T-helper 1 cell treated with Interleukin-12 subunit alpha and Interleukin-12 subunit beta and Interleukin-4 antibody, amounts not matched to agents 30 μg/mL and 1 μg/mL, for 36 hours (primary cell): ENCODE measurements at regions not wholly inside any gene's neighbourhood (a gene's known extent, or its start where the extent isn't known, plus 50 kb on each side); places are given as distances from the start of the nearest gene placed in this dataset.

Source experiments
- H3K27ac Mint-ChIP-seq: one replicate; pipeline ENCODE4 v1.8.0; 2021; ENCODE audit warnings: mild to moderate bottlenecking, mixed read lengths
- H3K27me3 Mint-ChIP-seq: one replicate; pipeline ENCODE4 v1.8.0; 2021; ENCODE audit warnings: low read depth, mixed read lengths
- H3K36me3 Mint-ChIP-seq: one replicate; pipeline ENCODE4 v1.8.0; 2021; ENCODE audit warnings: low read depth, mixed read lengths
- H3K4me1 Mint-ChIP-seq: one replicate; pipeline ENCODE4 v1.8.0; 2021; ENCODE audit warnings: low read depth, mixed read lengths
- H3K4me3 Mint-ChIP-seq: one replicate; pipeline ENCODE4 v1.8.0; 2021; ENCODE audit warnings: mild to moderate bottlenecking, moderate library complexity, mixed read lengths
- H3K9me3 Mint-ChIP-seq: one replicate; pipeline ENCODE4 v1.8.0; 2021; ENCODE audit warnings: mixed read lengths

DNA sequence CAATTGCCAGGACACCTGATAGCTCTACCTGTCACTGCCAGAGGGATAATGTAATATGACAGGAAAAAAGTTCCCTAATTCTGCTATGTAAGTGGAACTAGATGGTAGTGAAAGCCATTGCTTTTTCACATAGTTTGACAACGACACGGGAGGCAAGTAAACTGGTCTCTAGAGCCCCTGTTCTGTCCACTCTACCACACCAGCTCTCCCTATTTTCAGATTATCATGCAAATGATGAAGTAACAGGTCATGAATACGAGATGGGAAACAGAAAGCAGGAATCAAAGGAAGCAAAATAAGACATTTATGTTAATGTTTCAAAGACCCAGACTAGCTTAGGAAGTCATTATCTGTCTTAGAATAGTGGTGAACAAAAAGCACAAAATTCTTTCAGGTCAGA is 56.2 kb downstream of the TAF11L14 start:
- Mint-ChIP-seq H3K4me3 (no peak overlapping the region), H3K27me3 (no peaks in the 10 kb centered on the region), H3K27ac (no peak overlapping the region), H3K4me1 (no peaks in the 10 kb centered on the region), H3K9me3 (peaks cover 34% of the 10 kb centered on the region), H3K36me3 (no peaks in the 10 kb centered on the region)

DNA sequence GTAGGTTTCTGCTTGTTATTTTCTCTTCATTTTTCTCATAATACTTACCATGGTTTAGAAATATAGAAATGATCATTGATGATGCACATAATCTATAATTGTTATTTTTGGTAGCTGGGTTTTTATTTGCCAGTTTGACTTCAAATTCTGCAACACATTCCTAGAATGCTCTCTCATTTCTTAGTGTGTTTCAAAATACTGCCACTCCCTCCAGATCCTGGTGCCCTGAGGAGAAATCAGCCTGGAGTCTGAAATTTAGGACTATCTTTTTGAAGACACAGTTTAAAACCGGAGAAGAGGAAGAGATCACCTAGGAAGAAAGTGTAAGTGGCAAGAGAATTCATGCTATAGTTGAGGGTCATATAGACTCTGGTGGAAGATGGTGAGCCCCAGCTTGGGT is 57.5 kb downstream of the TAF11L14 start:
- Mint-ChIP-seq H3K9me3 (peaks cover 29% of the 10 kb centered on the region), H3K4me1 (no peaks in the 10 kb centered on the region), H3K36me3 (no peaks in the 10 kb centered on the region), H3K4me3 (no peak overlapping the region), H3K27ac (no peak overlapping the region), H3K27me3 (no peaks in the 10 kb centered on the region)

DNA sequence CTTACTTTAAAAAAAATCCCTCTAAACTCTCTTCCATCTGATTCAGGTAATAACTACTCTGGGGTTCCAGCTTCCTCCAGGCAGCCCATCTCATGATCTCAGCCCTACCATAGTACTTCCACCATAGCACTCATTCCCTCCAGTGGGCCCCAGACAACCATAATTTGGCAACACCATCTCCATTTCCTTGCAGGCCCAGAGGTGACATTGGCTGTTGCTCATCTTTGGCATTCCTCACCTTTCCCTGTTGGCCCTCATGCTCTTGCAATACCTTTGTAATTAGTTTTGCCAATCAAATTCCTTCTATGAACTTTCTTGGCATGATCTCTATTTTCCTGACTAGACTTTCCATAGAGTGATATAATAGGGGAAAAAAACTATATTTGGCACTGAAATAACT is 60.1 kb downstream of the TAF11L14 start:
- Mint-ChIP-seq H3K27me3 (no peaks in the 10 kb centered on the region), H3K9me3 (peaks cover 33% of the 10 kb centered on the region), H3K4me1 (no peaks in the 10 kb centered on the region), H3K4me3 (no peak overlapping the region), H3K27ac (no peak overlapping the region), H3K36me3 (no peaks in the 10 kb centered on the region)

DNA sequence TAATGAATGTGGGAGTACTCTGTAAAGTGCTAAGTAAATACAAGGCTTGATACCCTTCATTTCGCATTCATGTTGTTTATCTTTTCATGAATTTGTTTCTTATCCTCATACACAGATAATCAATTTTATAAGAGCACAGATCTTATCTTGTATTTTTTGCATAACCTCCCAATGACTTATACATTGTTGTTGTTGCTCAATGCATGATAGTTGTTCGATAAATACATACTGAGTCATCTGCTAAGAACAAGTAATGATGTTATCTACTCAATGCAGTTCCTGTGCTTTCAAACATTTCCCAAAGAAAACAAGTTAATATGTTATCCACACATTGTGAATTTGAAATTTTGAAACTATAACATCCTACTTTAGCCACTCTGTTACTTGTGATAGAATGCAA is 60.7 kb downstream of the TAF11L14 start:
- no peak overlapping the region for H3K27ac Mint-ChIP-seq
- H3K36me3 Mint-ChIP-seq: no peaks in the 10 kb centered on the region
- H3K27me3 Mint-ChIP-seq: no peaks in the 10 kb centered on the region
- no peak overlapping the region for H3K4me3 Mint-ChIP-seq
- peaks cover 35% of the 10 kb centered on the region for H3K9me3 Mint-ChIP-seq
- no peaks in the 10 kb centered on the region for H3K4me1 Mint-ChIP-seq

DNA sequence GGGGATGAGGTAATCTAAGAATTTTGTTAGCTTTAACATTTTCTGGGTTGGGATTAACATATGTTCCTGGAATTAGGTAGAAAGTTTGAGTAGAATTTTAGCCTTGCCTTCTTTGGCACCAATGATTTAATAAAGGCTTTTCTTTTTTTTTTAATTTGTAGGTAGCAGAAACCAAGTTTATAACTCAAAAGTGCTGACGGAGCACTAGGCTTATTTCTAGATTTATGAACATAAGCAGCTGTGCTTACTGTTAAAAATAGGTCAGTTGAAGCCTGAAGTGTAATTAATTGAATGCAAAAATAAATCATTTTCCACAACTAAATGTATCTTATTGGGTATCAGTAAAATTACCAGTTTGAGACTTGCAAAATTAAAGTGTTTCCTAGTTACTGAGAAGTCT is 62.4 kb downstream of the TAF11L14 start:
- H3K4me1 Mint-ChIP-seq: no peaks in the 10 kb centered on the region
- H3K27me3 Mint-ChIP-seq: no peaks in the 10 kb centered on the region

DNA sequence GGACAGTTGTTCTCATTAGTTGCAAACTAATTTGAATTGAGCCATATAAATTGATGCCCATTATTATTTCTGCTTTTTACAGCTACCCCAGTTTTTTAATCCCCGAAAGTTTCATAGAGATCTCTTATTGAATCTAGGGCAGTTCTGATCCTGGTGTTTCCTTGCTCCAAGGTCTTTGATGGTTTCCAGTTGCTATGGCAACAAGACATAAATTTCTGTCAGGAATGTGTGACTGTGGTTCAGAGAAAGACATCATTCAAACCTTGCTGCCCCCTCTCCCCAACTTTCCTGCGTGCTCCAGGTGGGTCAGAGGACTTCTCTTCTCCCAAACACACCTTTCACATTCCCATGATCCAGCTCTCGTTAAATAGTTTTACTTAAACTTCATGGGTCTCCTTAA is 63.4 kb downstream of the TAF11L14 start:
- no peaks in the 10 kb centered on the region for H3K4me1 Mint-ChIP-seq
- H3K9me3 Mint-ChIP-seq: peaks cover 23% of the 10 kb centered on the region
- no peaks in the 10 kb centered on the region for H3K27me3 Mint-ChIP-seq
- H3K36me3 Mint-ChIP-seq: no peaks in the 10 kb centered on the region
- no peak overlapping the region for H3K4me3 Mint-ChIP-seq
- no peak overlapping the region for H3K27ac Mint-ChIP-seq

More for the DNA sequence above, 62.4 kb downstream of the TAF11L14 start:
- Mint-ChIP-seq H3K9me3 (peaks cover 31% of the 10 kb centered on the region), H3K4me3 (no peak overlapping the region), H3K36me3 (no peaks in the 10 kb centered on the region), H3K27ac (no peak overlapping the region)

DNA sequence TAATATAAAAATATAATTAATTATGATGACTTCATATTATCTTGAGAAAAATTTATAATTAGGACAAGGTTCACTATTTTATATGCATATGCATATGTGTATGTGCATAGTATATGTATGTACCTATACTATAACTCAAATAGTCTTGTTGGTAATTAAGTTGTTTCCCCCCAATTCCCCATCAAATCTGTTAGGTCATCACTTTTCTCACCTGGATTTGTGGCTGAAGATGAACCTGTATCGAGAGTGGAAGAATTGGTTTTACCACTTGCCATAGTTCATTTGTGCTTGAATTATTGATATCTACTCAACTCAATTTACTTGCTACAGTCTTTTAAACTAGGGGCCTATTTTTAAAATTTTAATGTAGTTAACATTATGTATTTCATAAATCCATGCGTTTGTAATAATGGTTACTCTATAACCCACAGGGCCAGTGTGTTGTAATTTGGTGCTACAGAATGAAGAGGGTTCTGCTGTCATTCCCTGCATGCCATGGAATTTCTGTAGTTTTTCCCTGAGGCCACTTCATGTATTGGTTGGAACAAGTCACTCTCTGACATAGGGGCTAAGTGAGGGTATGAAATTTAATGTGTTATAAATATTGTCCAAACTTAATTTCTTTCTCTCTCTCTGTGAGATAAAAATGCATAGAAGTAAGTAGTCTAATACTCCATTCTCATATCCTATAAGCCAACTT is 74.9 kb downstream of the TAF11L14 start:
- no peaks in the 10 kb centered on the region for H3K4me1 Mint-ChIP-seq
- H3K36me3 Mint-ChIP-seq: no peaks in the 10 kb centered on the region
- H3K4me3 Mint-ChIP-seq: no peak overlapping the region
- H3K27me3 Mint-ChIP-seq: no peaks in the 10 kb centered on the region
- peaks cover 25% of the 10 kb centered on the region for H3K9me3 Mint-ChIP-seq
- H3K27ac Mint-ChIP-seq: no peak overlapping the region

DNA sequence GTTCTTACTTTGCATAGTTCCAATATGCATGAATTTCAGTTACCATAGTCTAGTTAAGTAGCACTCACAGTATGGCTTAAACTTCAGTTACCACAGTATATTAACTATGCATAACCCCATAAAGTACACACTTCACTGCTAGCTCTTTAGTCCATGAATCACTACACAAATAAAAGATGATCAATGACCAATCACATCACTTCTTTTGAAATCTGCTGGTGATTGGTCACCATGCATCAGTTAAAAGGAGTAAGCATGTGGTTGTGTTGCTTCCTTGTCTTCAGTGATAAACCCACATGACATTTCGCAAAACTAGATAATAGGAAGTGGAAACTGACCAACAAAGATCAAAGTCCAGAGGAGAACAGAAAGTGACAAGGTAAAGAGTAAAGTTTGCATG is 79.0 kb downstream of the TAF11L14 start:
- Mint-ChIP-seq H3K36me3 (no peaks in the 10 kb centered on the region), H3K9me3 (peaks cover 21% of the 10 kb centered on the region), H3K4me1 (no peaks in the 10 kb centered on the region), H3K27ac (no peak overlapping the region), H3K27me3 (no peaks in the 10 kb centered on the region), H3K4me3 (no peak overlapping the region)

DNA sequence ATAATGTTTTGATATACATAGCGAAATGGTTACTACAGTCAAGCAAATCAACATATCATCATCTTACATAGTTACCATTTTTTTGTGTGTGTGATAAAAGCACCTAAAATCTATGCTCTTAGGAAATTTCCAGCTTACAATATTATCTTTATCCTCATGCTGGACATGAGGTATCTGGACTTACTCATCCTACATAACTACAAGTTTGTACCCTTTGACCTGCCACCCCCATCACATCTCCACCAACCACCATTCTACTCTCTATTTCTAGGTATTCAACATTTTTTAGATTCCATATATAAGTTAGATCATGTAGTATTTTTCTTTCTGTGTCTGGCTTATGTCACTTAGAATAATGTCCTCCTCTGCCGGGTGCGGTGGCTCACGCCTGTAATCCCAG is 79.9 kb downstream of the TAF11L14 start:
- no peak overlapping the region for H3K4me3 Mint-ChIP-seq
- peaks cover 28% of the 10 kb centered on the region for H3K9me3 Mint-ChIP-seq
- no peaks in the 10 kb centered on the region for H3K27me3 Mint-ChIP-seq
- H3K36me3 Mint-ChIP-seq: no peaks in the 10 kb centered on the region
- no peak overlapping the region for H3K27ac Mint-ChIP-seq
- no peaks in the 10 kb centered on the region for H3K4me1 Mint-ChIP-seq

DNA sequence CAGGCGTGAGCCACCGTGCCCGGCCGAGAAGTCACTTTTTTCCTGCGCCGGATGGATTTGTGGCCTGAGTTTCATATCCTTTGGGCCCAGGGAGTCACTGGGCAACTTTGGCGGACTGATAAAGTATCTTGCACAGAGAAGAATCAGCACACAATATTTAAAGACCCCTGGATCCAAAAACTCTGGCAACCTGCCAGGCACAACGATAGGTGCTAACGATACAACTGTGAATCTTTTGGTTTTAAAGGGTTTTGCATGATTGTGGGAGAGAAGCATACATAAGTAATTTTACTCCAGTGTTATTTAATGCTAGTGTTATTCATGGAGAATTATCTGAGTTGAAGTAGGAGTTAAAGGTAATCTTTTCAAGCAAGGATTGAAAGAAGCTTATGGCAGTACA is 85.3 kb downstream of the TAF11L14 start:
- Mint-ChIP-seq H3K27ac (no peak overlapping the region), H3K36me3 (no peaks in the 10 kb centered on the region), H3K4me3 (no peak overlapping the region), H3K9me3 (peaks cover 25% of the 10 kb centered on the region), H3K27me3 (no peaks in the 10 kb centered on the region), H3K4me1 (no peaks in the 10 kb centered on the region)

DNA sequence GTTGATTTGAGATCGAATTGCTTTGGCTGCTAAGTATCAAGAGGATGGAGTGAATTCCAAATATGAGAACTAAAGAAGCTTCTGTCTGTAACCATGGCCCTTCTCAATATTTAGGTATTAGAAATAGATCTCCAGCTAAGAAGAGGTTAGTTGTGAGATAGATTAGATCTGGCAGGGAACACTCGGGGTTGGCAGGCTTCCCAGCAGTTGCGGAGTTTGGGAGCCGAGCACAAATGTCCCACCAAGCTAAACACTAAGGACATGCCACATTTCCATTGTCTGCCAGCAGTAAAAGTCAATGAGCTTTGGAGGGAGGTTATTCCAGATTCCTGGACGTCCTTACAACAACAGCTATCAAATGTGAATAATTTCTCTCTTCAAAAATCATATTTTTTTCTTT is 85.8 kb downstream of the TAF11L14 start:
- Mint-ChIP-seq H3K36me3 (no peaks in the 10 kb centered on the region), H3K9me3 (peaks cover 25% of the 10 kb centered on the region), H3K27ac (no peak overlapping the region), H3K4me1 (no peaks in the 10 kb centered on the region), H3K4me3 (no peak overlapping the region), H3K27me3 (no peaks in the 10 kb centered on the region)

DNA sequence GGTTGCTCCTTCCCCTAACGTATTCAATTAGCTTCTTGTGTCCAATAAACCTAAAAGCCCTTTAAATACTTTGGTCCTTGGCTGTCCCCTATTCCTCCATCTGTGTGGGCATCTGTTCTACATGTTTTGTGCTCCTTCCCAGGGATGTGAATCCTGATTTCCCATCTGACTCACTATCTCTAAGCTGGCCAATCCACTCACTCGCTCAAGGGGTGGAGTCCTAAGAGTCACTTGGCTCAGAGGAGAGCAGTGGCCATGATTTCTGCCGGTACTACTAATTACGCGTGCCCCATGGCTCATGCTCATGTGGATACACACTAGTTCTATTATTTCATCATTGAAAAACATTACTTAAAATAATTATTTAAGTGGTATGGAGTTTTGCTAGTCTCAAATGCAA is 89.6 kb downstream of the TAF11L14 start:
- peaks cover 16% of the 10 kb centered on the region for H3K9me3 Mint-ChIP-seq
- no peak overlapping the region for H3K27ac Mint-ChIP-seq
- no peaks in the 10 kb centered on the region for H3K4me1 Mint-ChIP-seq
- no peaks in the 10 kb centered on the region for H3K36me3 Mint-ChIP-seq
- H3K27me3 Mint-ChIP-seq: no peaks in the 10 kb centered on the region
- no peak overlapping the region for H3K4me3 Mint-ChIP-seq

DNA sequence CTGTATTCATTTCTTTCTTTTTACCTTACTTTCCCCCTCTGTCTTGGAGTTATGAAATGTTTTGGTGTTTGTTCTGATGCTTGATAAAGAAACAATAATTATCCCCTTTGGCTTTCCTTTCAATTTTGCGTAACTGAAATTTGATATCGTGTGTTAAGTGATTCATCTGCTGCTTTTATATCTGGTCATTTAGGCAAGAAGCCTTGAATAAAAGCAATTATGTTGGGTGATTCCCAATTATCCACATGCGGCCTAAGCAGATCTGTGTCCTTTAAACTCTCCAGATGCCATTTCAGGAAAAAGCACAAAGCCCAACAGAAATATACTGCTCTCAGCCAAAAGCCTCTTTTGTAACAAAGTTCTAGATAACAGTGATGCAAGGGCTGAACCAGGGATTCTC is 92.8 kb downstream of the TAF11L14 start:
- Mint-ChIP-seq H3K36me3 (no peaks in the 10 kb centered on the region), H3K4me3 (no peak overlapping the region), H3K27me3 (no peaks in the 10 kb centered on the region), H3K27ac (no peak overlapping the region), H3K9me3 (peaks cover 6% of the 10 kb centered on the region), H3K4me1 (no peaks in the 10 kb centered on the region)

DNA sequence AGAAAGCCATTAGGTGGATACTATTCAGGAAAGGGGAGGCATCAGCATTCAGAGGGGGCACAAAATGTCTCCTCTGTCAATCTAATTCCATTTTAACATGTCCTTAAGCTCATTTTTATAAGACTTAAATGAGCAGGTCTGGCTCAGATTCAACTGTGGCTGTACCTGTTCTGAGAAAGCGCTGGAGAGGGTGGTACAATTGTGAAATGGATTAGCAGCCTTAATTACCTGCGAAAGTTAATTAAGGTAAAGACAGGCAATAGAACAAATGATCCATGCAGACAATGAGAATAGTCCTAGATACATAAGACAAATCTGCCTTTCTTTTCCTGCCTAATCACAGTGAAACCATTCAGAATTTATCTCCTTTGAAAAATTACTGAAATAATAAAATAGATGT is 96.2 kb downstream of the TAF11L14 start:
- no peaks in the 10 kb centered on the region for H3K4me1 Mint-ChIP-seq
- no peak overlapping the region for H3K4me3 Mint-ChIP-seq
- peaks cover 3% of the 10 kb centered on the region for H3K9me3 Mint-ChIP-seq
- H3K36me3 Mint-ChIP-seq: no peaks in the 10 kb centered on the region
- no peaks in the 10 kb centered on the region for H3K27me3 Mint-ChIP-seq
- H3K27ac Mint-ChIP-seq: no peak overlapping the region

DNA sequence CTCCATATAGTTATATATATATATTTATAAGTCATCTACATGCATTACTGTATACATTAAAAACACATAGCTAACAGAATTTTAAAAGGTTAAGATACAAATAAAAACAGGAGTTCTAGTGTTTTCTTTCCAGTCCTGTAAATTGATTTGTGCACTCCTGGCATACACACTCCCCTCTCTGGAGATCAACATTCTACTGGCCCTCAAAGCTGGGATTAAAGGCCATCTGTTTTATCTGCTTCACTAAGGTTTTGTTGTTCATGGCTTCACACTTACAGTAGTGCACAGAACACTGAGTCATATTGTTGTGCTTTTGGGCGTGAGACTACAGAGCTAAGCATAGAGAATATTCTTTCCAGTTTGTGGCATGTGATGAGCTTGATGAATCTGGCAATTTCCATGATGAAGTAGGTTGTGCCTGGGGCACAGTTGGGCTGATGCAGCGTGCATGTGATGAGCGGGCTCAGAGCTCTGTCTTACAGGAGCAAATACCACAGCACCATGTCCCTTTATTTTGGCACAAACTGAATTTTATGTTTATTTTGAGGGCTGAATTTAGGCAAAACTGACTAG is 98.2 kb downstream of the TAF11L14 start:
- Mint-ChIP-seq H3K27me3 (no peaks in the 10 kb centered on the region), H3K36me3 (no peaks in the 10 kb centered on the region), H3K4me3 (no peak overlapping the region), H3K4me1 (no peaks in the 10 kb centered on the region), H3K9me3 (peaks cover 6% of the 10 kb centered on the region), H3K27ac (no peak overlapping the region)

DNA sequence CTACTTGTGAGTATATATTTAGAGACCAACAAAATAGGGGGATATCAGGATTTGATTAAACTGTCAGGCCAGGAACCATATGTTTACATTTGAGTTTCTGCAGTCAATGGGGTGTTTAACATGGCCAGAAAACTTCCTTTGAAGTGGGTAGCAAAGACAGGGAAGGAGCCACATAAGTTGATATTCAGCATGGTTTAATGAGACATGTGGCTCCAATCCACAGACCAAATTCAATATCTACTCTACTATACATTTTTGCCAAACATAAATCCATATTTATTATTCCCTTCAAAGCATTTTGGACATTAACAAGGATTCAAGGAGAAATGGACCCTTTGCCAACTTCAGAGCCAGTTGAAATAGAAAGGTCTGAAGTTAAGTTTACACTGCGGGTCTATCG is 99.8 kb downstream of the TAF11L14 start:
- Mint-ChIP-seq H3K27ac (no peak overlapping the region), H3K4me1 (no peaks in the 10 kb centered on the region), H3K4me3 (no peak overlapping the region), H3K9me3 (peaks cover 6% of the 10 kb centered on the region), H3K36me3 (no peaks in the 10 kb centered on the region), H3K27me3 (no peaks in the 10 kb centered on the region)
